Vagina (tissue), 2 donors: ENCODE measurements at regions not wholly inside any gene's neighbourhood (a gene's known extent, or its start where the extent isn't known, plus 50 kb on each side); places are given as distances from the start of the nearest gene placed in this dataset.

Experiments
- DNase-seq, 2 donors: peaks; one replicate each; pipeline ENCODE4 v3.0.0-alpha.2; 2017; ENCODE audit errors: extremely low spot score in 2 of 2
- H3K27ac ChIP-seq: fragments of 200-600 bp; sonication (generic); one replicate; pipeline ENCODE4 v1.5.1; 2019
- H3K27me3 ChIP-seq: fragments of 200-600 bp; sonication (generic); one replicate; pipeline ENCODE4 v1.5.1; 2019
- H3K36me3 ChIP-seq, 2 donors: fragments of 200-600 bp; sonication (generic); one replicate each; pipeline ENCODE4 v1.5.1; 2017 to 2019
- H3K4me1 ChIP-seq: fragments of 200-600 bp; sonication (generic); one replicate; pipeline ENCODE4 v1.5.1; 2019
- H3K4me3 ChIP-seq, 2 donors: fragments of 200-600 bp; sonication (generic); 1 replicate in 1 of 2; 2 replicates in 1 of 2; pipeline ENCODE4 v1.5.1; 2016 to 2019
- H3K9me3 ChIP-seq: fragments of 200-600 bp; sonication (generic); one replicate; pipeline ENCODE4 v1.5.1; 2019
- POLR2A ChIP-seq, 2 donors: fragments of 450-650 bp; IDR thresholded peaks; one replicate each; pipeline ENCODE4 v1.6.1; 2017; ENCODE audit warnings: antibody characterized with exemption in 2 of 2, mild to moderate bottlenecking in 2 of 2, moderate library complexity in 2 of 2
- POLR2AphosphoS5 ChIP-seq, 2 donors: sonication (generic); formaldehyde crosslinking; IDR thresholded peaks; one replicate each; pipeline ENCODE4 v1.9.0; 2017; ENCODE audit warnings: antibody characterized with exemption in 2 of 2, mild to moderate bottlenecking in 2 of 2, low read depth in 1 of 2; ENCODE audit not compliant: insufficient read depth in 1 of 2
- intact Hi-C: fragments of 100-400 bp; cut with DNase I; formaldehyde crosslinking; loops from one replicate; pipeline ENCODE4 v1.15.1; 2023
- TF ChIP-seq, protein P1 (sequence below), 3 experiments: fragments of 450-650 bp in 2 of 3; fragments of 200-600 bp in 1 of 3; sonication (generic) in 1 of 3; IDR thresholded peaks; one replicate each; pipeline ENCODE4 v1.5.1; 2017 to 2019; ENCODE audit warnings: antibody characterized with exemption in 3 of 3, mild to moderate bottlenecking in 2 of 3, moderate library complexity in 2 of 3

DNA sequence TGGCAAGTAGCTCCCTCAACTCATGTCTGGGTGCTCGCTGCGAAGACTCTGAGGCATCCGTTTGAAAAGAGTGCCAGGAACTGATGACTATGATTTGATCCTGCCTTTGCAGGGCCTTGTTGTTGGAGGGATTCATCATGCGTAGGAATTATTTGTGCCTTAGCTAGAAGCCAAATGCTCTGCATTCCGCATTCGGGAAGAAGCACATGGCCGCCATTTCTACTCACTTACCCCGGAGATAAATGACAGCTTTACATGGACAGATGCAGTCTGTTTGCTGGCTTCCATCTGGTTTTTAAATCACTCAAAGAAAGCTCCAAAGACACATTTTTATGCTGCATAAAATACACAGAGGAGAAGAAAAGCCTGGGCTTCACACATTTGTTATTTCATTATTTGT lies 363.3 kb upstream of the CDH4 start:
- no peaks in the 10 kb centered on the region for H3K4me1 ChIP-seq
- no peak overlapping the region for H3K4me3 ChIP-seq
- H3K27me3 ChIP-seq: no peaks in the 10 kb centered on the region
- DNase-seq: no peak
- H3K36me3 ChIP-seq: no peaks in the 10 kb centered on the region
- no peaks in the 10 kb centered on the region for H3K9me3 ChIP-seq
- intact Hi-C loops: no loop called here
- no peak overlapping the region for H3K27ac ChIP-seq
- TF ChIP-seq, protein P1, sequence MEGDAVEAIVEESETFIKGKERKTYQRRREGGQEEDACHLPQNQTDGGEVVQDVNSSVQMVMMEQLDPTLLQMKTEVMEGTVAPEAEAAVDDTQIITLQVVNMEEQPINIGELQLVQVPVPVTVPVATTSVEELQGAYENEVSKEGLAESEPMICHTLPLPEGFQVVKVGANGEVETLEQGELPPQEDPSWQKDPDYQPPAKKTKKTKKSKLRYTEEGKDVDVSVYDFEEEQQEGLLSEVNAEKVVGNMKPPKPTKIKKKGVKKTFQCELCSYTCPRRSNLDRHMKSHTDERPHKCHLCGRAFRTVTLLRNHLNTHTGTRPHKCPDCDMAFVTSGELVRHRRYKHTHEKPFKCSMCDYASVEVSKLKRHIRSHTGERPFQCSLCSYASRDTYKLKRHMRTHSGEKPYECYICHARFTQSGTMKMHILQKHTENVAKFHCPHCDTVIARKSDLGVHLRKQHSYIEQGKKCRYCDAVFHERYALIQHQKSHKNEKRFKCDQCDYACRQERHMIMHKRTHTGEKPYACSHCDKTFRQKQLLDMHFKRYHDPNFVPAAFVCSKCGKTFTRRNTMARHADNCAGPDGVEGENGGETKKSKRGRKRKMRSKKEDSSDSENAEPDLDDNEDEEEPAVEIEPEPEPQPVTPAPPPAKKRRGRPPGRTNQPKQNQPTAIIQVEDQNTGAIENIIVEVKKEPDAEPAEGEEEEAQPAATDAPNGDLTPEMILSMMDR (IDR thresholded peaks at IDR 0.05): no peak
- no peak for TF ChIP-seq POLR2A (IDR thresholded peaks at IDR 0.05)
- TF ChIP-seq POLR2AphosphoS5 (IDR thresholded peaks at IDR 0.05; ENCODE audit: insufficient read depth in 1 of 2, low read depth in 1 of 2): no peak

DNA sequence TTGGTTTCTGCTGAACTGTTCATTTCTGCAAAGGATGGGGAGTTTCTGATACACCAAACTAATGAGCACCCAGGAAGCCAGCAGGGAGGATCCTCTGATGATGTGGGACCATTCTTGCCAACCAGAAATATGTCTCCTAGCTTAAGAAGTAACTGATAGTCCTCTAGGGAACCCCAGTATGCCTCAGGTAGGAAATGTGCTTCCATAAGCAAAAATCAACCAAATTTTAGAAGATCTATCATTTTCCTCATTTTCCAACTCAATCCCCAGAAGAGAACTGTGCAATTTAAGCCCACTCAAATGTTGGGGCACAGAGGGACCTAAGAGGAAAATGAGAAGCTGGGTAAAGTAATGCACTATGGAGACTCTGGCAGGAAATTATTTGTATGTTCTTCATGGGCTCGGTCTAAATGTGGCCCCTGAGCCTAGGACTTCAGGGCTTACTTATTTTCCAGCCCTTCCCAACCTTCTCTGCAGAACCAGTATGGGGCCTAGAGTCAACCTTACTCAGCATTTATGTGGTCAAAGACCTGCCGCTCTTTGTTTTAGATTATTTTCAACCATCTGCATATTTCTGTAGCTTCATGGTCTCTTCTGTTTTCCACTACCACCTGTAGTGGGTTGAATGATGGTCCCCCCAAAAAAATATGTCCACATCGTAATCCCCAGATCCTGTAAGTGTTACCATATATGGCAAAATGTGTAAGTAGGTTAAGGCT lies 359.8 kb upstream of the CDH4 start:
- H3K27ac ChIP-seq: no peak overlapping the region
- H3K9me3 ChIP-seq: no peaks in the 10 kb centered on the region
- DNase-seq: no peak
- TF ChIP-seq, protein P1 (IDR thresholded peaks at IDR 0.05): no peak
- TF ChIP-seq POLR2A (IDR thresholded peaks at IDR 0.05) (no peak), POLR2AphosphoS5 (IDR thresholded peaks at IDR 0.05; ENCODE audit: insufficient read depth in 1 of 2, low read depth in 1 of 2) (no peak)
- H3K36me3 ChIP-seq: no peaks in the 10 kb centered on the region
- H3K27me3 ChIP-seq: no peaks in the 10 kb centered on the region
- no peaks in the 10 kb centered on the region for H3K4me1 ChIP-seq
- intact Hi-C loops: no loop called here
- no peak overlapping the region for H3K4me3 ChIP-seq

DNA sequence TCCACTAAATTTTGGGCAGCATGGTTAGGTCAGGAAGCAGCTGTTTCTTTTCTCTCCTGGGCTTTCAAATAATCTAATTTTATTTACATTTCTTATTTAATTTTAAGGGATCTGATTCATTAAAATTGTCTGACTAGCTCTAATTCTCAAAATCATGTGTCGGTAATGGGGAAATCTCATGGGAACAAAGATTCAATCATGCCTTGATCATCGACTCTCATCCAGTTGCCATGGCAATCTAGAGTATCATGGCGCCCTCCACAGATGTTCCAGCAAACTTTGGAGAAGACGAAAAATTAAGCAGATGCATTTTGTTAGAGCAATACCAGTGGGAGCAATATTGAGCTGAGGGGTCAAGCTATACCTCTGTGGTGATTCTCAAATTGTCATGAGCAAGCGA lies 358.0 kb upstream of the CDH4 start:
- H3K27ac ChIP-seq: no peak overlapping the region
- intact Hi-C loops: no loop called here
- TF ChIP-seq POLR2AphosphoS5 (IDR thresholded peaks at IDR 0.05; ENCODE audit: insufficient read depth in 1 of 2, low read depth in 1 of 2): no peak
- TF ChIP-seq POLR2A (IDR thresholded peaks at IDR 0.05): no peak
- TF ChIP-seq, protein P1 (IDR thresholded peaks at IDR 0.05): no peak
- DNase-seq: no peak
- H3K4me3 ChIP-seq: no peak overlapping the region
- H3K4me1 ChIP-seq: no peaks in the 10 kb centered on the region
- H3K9me3 ChIP-seq: no peaks in the 10 kb centered on the region
- no peaks in the 10 kb centered on the region for H3K27me3 ChIP-seq
- no peaks in the 10 kb centered on the region for H3K36me3 ChIP-seq

DNA sequence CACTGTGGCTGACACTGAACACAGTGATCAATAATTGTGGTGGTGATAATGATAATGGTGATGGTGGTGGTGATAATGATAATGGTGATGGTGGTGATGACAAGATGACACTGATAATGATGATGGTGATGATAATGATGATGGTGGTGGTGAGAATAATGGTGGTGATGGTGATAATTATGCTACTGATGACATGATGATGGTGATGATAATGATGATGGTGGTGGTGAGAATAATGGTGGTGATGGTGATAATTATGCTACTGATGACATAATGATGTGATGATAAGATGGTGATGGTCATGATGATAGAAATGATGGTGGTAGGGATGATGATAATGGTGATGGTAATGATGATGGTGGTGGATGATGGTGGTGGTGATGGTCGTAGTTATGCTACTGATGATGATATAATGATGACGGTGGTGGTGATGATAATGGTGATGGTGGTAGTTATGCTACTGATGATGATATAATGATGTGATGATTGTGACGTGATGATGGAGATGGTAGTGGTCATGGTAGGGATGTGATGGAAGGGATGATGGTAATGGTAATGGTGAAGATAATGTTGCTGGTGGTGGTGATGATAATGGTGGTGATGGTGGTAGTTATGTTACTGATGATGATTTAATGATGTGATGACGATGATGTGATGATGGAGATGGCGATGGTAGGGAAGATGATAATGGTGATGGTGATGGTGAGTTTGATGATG lies 356.5 kb upstream of the CDH4 start:
- Histone ChIP-seq H3K36me3 (no peaks in the 10 kb centered on the region), H3K27ac (no peak overlapping the region), H3K4me1 (no peaks in the 10 kb centered on the region), H3K9me3 (no peaks in the 10 kb centered on the region), H3K27me3 (no peaks in the 10 kb centered on the region), H3K4me3 (no peak overlapping the region)
- DNase-seq: no peak
- intact Hi-C loops: no loop called here
- TF ChIP-seq POLR2AphosphoS5 (IDR thresholded peaks at IDR 0.05; ENCODE audit: insufficient read depth in 1 of 2, low read depth in 1 of 2) (no peak), POLR2A (IDR thresholded peaks at IDR 0.05) (no peak)
- TF ChIP-seq, protein P1 (IDR thresholded peaks at IDR 0.05): no peak

DNA sequence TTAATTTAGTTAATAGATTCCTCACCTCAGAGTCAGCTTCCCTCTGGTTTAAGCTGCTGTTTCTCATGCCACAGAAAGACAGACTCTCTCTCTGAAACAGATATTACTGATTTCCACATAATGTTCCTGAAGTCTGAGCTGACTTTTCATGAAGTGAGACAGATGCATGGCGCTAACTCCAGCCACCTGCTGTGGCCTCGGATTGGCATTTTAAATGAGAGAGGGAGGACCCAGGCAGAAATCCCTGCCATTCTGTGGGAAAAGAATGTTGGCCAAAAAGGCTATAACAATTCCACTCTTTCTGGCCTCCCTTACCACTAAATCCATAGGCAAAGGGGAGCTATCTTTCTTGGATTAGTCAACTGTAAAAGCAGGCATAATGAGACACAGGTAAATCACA lies 354.1 kb upstream of the CDH4 start:
- H3K4me1 ChIP-seq: no peaks in the 10 kb centered on the region

More for the DNA sequence above, 354.1 kb upstream of the CDH4 start:
- Histone ChIP-seq H3K27ac (no peak overlapping the region), H3K9me3 (no peaks in the 10 kb centered on the region), H3K4me3 (no peak overlapping the region), H3K27me3 (no peaks in the 10 kb centered on the region), H3K36me3 (no peaks in the 10 kb centered on the region)
- intact Hi-C loops: no loop called here
- TF ChIP-seq, protein P1 (IDR thresholded peaks at IDR 0.05): no peak
- TF ChIP-seq POLR2AphosphoS5 (IDR thresholded peaks at IDR 0.05; ENCODE audit: insufficient read depth in 1 of 2, low read depth in 1 of 2): no peak
- no peak for TF ChIP-seq POLR2A (IDR thresholded peaks at IDR 0.05)
- no peak for DNase-seq
